NOMO-1 (cell line): ENCODE measurements at regions not wholly inside any gene's neighbourhood (a gene's known extent, or its start where the extent isn't known, plus 50 kb on each side); places are given as distances from the start of the nearest gene placed in this dataset.

Experiments used
- DNase-seq, 2 experiments: peaks; one replicate each; lab custom pipeline; 2025; ENCODE audit not compliant: unreplicated experiment in 2 of 2; lab: John Stamatoyannopoulos, UW

GRCh38 chr14:42710071-42710470 is 1103.4 kb downstream of the LRFN5 start:
- DNase-seq: no peak

GRCh38 chr14:42703501-42703900 is 1096.8 kb downstream of the LRFN5 start:
- no peak for DNase-seq

GRCh38 chr14:42687421-42687820 is 1080.7 kb downstream of the LRFN5 start:
- DNase-seq: no peak

GRCh38 chr14:42683707-42684106 is 1077.0 kb downstream of the LRFN5 start:
- DNase-seq: no peak

GRCh38 chr14:42676636-42677035 is 1070.0 kb downstream of the LRFN5 start:
- no peak for DNase-seq

GRCh38 chr14:42673963-42674362 is 1067.3 kb downstream of the LRFN5 start:
- DNase-seq: no peak

- no peak for DNase-seq
These were observed 1065.0 kb downstream of the LRFN5 start for GRCh38 chr14:42671636-42672035.

GRCh38 chr14:42665083-42665482 is 1058.4 kb downstream of the LRFN5 start:
- no peak for DNase-seq

- no peak for DNase-seq
These were observed 1057.5 kb downstream of the LRFN5 start for GRCh38 chr14:42664190-42664589.

GRCh38 chr14:42654707-42655106 is 1048.0 kb downstream of the LRFN5 start:
- no peak for DNase-seq

- DNase-seq: no peak
These were observed 1036.1 kb downstream of the LRFN5 start for GRCh38 chr14:42642787-42643186.

GRCh38 chr14:42633504-42634095 is 1026.9 kb downstream of the LRFN5 start:
- DNase-seq: no peak

GRCh38 chr14:42629553-42629952 is 1022.9 kb downstream of the LRFN5 start:
- no peak for DNase-seq

- no peak for DNase-seq
These were observed 1021.9 kb downstream of the LRFN5 start for GRCh38 chr14:42628602-42629001.

- DNase-seq: no peak
These were observed 1020.3 kb downstream of the LRFN5 start for GRCh38 chr14:42626986-42627385.

GRCh38 chr14:42624980-42625761 is 1018.5 kb downstream of the LRFN5 start:
- DNase-seq: no peak

- DNase-seq: no peak
These were observed 1010.3 kb downstream of the LRFN5 start for GRCh38 chr14:42617005-42617404.

GRCh38 chr14:42606839-42607238 is 1000.2 kb downstream of the LRFN5 start:
- DNase-seq: no peak

GRCh38 chr14:42602336-42602845 is 995.7 kb downstream of the LRFN5 start:
- DNase-seq: no peak

- no peak for DNase-seq
These were observed 965.4 kb downstream of the LRFN5 start for GRCh38 chr14:42572032-42572431.

GRCh38 chr14:42569227-42569626 is 962.6 kb downstream of the LRFN5 start:
- DNase-seq: peak in 1 of 2 experiments; percentile 21

- DNase-seq: peak in 1 of 2 experiments; percentile 66
These were observed 958.9 kb downstream of the LRFN5 start for GRCh38 chr14:42565556-42565955.
